Panc1 (cell line): ENCODE measurements at regions not wholly inside any gene's neighbourhood (a gene's known extent, or its start where the extent isn't known, plus 50 kb on each side); places are given as distances from the start of the nearest gene placed in this dataset.

Source experiments
- ATAC-seq: fragments of 200-7000 bp; cut with Tn5 transposase; 2 replicates; pipeline ENCODE4 v1.9.1; 2020; ENCODE audit warnings: mild to moderate bottlenecking, moderate library complexity
- BruUV-seq: library from RNA; stranded (reverse); fragments of 400-500 nt; replicated peaks from 2 replicates; lab custom pipeline; 2021; lab: Mats Ljungman, UMichigan
- CTCF ChIA-PET: fragments of 300-600 bp; sonication (Branson Sonifier 250); formaldehyde crosslinking; loops from one replicate; lab custom pipeline; 2022; ENCODE audit warnings: antibody characterized with exemption; lab: Charles Lee
- POLR2A ChIA-PET: fragments of 300-600 bp; sonication (Branson Sonifier 250); formaldehyde crosslinking; loops from one replicate; lab custom pipeline; 2022; ENCODE audit warnings: antibody characterized with exemption; lab: Charles Lee
- DNase-seq: peaks from one replicate; pipeline ENCODE4 v3.0.0-alpha.2; 2010; ENCODE audit warnings: low read depth, low spot score
- H3K27ac ChIP-seq: 2 replicates; pipeline ENCODE4 v1.5.1; 2011; ENCODE audit warnings: mild to moderate bottlenecking, low read length, inconsistent platforms
- H3K27me3 ChIP-seq: fragments of 200-500 bp; sonication (Bioruptor generic); 2 replicates; pipeline ENCODE4 v1.6.0; 2014; ENCODE audit warnings: low read length, inconsistent platforms; ENCODE audit not compliant: control insufficient read depth, insufficient read depth
- H3K36me3 ChIP-seq: fragments of 200-500 bp; sonication (Bioruptor generic); 2 replicates; pipeline ENCODE4 v1.5.1; 2014; ENCODE audit warnings: inconsistent platforms, mild to moderate bottlenecking, low read length, moderate library complexity; ENCODE audit not compliant: control insufficient read depth, insufficient read depth
- H3K4me1 ChIP-seq: 2 replicates; pipeline ENCODE4 v1.5.1; 2011; ENCODE audit warnings: inconsistent platforms, mild to moderate bottlenecking, low read length, moderate library complexity; ENCODE audit not compliant: control insufficient read depth, insufficient read depth
- H3K4me3 ChIP-seq, 2 experiments: 2 replicates each; pipeline ENCODE4 v1.5.1; 2011 to 2012; ENCODE audit warnings: low read depth in 2 of 2, low read length in 2 of 2, mild to moderate bottlenecking in 2 of 2, inconsistent platforms in 1 of 2, moderate library complexity in 1 of 2
- H3K9me3 ChIP-seq: fragments of 200-500 bp; sonication (Bioruptor generic); 2 replicates; pipeline ENCODE4 v1.5.1; 2014; ENCODE audit warnings: low read depth, mild to moderate bottlenecking, inconsistent platforms, low read length, moderate library complexity; ENCODE audit not compliant: control insufficient read depth, insufficient read depth
- POLR2AphosphoS5 ChIP-seq: IDR thresholded peaks from 2 replicates; pipeline ENCODE4 v1.6.1; 2012; ENCODE audit warnings: mild to moderate bottlenecking, low read depth, low read length, moderate library complexity
- SIN3A ChIP-seq: IDR thresholded peaks from 2 replicates; pipeline ENCODE4 v1.6.1; 2012; ENCODE audit warnings: low read depth, mild to moderate bottlenecking, low read length, moderate library complexity, borderline replicate concordance; ENCODE audit not compliant: insufficient read depth
- TCF7L2 ChIP-seq: IDR thresholded peaks from 2 replicates; pipeline ENCODE4 v1.6.1; 2011; ENCODE audit warnings: mild to moderate bottlenecking, low read depth, low read length, inconsistent platforms
- in situ Hi-C: cut with HindIII; loops from 2 replicates; pipeline ENCODE4 v1.10.0; 2016; ENCODE audit warnings: low sequenced_read_pairs, low pct_unique_long_range_greater_than_20kb
- intact Hi-C: fragments of 100-400 bp; cut with micrococcal nuclease; formaldehyde crosslinking; loops from one replicate; pipeline ENCODE4 v1.10.0; 2022; ENCODE audit not compliant: unreplicated experiment
- TF ChIP-seq, protein P1 (sequence below), 2 experiments: IDR thresholded peaks; 2 replicates each; pipeline ENCODE4 v1.6.1; 2011 to 2012; ENCODE audit warnings: low read depth in 2 of 2, control low read depth in 1 of 2, low read length in 1 of 2, mild to moderate bottlenecking in 1 of 2, moderate library complexity in 1 of 2; ENCODE audit not compliant: insufficient read depth in 1 of 2
- TF ChIP-seq, protein P2 (sequence below): fragments of 450-650 bp; IDR thresholded peaks from 2 replicates; pipeline ENCODE4 v1.5.1; 2017; ENCODE audit warnings: mild to moderate bottlenecking

DNA sequence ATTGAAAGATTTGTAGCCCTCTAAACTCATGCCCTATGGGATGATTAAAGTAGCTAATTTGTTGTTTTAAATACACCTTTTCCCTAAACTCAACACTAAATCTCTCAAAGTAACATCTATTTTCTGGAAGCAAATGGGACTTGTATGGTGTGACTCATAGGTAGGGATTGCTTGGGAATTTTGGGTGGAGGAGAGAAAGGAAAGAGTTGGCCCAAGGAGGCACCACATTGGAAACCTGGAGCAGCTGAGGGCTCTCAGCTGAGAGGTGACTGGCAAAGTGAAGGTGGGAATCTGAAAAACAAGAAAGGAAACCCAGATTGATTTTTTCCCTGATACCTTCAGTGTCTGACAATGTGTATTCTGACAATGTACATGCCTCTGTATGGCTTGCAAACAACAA lies 114.8 kb upstream of the PRICKLE1 start:
- Histone ChIP-seq H3K4me3 (no peak overlapping the region), H3K4me1 (peaks cover 9% of the 10 kb centered on the region; the same call in 1 of the 2 replicates), H3K36me3 (no peaks in the 10 kb centered on the region), H3K27me3 (no peaks in the 10 kb centered on the region), H3K9me3 (no peaks in the 10 kb centered on the region), H3K27ac (no peak overlapping the region; the same call in 1 of the 2 replicates)
- in situ Hi-C loops: no loop called here
- CTCF ChIA-PET: no interaction called here
- TF ChIP-seq SIN3A: no peak
- TF ChIP-seq TCF7L2: no peak
- TF ChIP-seq, protein P1, sequence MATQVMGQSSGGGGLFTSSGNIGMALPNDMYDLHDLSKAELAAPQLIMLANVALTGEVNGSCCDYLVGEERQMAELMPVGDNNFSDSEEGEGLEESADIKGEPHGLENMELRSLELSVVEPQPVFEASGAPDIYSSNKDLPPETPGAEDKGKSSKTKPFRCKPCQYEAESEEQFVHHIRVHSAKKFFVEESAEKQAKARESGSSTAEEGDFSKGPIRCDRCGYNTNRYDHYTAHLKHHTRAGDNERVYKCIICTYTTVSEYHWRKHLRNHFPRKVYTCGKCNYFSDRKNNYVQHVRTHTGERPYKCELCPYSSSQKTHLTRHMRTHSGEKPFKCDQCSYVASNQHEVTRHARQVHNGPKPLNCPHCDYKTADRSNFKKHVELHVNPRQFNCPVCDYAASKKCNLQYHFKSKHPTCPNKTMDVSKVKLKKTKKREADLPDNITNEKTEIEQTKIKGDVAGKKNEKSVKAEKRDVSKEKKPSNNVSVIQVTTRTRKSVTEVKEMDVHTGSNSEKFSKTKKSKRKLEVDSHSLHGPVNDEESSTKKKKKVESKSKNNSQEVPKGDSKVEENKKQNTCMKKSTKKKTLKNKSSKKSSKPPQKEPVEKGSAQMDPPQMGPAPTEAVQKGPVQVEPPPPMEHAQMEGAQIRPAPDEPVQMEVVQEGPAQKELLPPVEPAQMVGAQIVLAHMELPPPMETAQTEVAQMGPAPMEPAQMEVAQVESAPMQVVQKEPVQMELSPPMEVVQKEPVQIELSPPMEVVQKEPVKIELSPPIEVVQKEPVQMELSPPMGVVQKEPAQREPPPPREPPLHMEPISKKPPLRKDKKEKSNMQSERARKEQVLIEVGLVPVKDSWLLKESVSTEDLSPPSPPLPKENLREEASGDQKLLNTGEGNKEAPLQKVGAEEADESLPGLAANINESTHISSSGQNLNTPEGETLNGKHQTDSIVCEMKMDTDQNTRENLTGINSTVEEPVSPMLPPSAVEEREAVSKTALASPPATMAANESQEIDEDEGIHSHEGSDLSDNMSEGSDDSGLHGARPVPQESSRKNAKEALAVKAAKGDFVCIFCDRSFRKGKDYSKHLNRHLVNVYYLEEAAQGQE (IDR thresholded peaks at IDR 0.05; ENCODE audit: insufficient read depth in 1 of 2, low read depth in 2 of 2, low read length in 1 of 2): no peak
- no peak for TF ChIP-seq POLR2AphosphoS5
- TF ChIP-seq, protein P2, sequence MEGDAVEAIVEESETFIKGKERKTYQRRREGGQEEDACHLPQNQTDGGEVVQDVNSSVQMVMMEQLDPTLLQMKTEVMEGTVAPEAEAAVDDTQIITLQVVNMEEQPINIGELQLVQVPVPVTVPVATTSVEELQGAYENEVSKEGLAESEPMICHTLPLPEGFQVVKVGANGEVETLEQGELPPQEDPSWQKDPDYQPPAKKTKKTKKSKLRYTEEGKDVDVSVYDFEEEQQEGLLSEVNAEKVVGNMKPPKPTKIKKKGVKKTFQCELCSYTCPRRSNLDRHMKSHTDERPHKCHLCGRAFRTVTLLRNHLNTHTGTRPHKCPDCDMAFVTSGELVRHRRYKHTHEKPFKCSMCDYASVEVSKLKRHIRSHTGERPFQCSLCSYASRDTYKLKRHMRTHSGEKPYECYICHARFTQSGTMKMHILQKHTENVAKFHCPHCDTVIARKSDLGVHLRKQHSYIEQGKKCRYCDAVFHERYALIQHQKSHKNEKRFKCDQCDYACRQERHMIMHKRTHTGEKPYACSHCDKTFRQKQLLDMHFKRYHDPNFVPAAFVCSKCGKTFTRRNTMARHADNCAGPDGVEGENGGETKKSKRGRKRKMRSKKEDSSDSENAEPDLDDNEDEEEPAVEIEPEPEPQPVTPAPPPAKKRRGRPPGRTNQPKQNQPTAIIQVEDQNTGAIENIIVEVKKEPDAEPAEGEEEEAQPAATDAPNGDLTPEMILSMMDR: no peak
- no TSS peak for BruUV-seq
- intact Hi-C loops: no loop called here
- DNase-seq: no peak
- no peak for ATAC-seq
- POLR2A ChIA-PET: no interaction called here

DNA sequence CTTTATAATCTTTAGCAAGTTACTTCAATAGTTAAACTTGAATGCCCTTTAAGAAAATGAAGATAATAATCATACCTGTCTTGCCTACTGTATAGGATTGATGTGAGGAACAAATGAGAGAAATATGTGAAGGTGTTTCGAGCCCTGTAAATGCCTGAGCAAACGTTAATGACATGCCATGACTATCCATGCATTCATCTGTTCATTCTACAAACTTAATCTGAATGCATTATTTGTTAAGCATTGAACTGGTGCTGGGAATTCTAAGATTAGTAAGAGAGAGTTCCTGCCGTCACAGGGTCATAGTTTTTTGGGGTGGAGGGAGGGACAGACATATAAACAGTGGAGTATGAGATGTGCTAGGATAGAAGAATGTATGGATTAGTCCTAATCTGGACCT lies 111.5 kb upstream of the PRICKLE1 start:
- ChIA-PET CTCF (interaction anchor here (0.6 kb wide), 1 partner anchor 206 kb away, joined by 5 read pairs; no protein-coding TSS in a partner anchor), POLR2A (no interaction called here)
- BruUV-seq: no TSS peak
- DNase-seq: no peak
- Histone ChIP-seq H3K9me3 (no peaks in the 10 kb centered on the region), H3K27me3 (no peaks in the 10 kb centered on the region), H3K27ac (no peak overlapping the region), H3K36me3 (no peaks in the 10 kb centered on the region), H3K4me1 (peaks cover 2% of the 10 kb centered on the region; the same call in 1 of the 2 replicates), H3K4me3 (no peak overlapping the region)
- intact Hi-C loops (no loop called here), in situ Hi-C loops (no loop called here)
- no peak for TF ChIP-seq TCF7L2
- TF ChIP-seq SIN3A: no peak
- TF ChIP-seq, protein P1 (IDR thresholded peaks at IDR 0.05; ENCODE audit: insufficient read depth in 1 of 2, low read depth in 2 of 2, low read length in 1 of 2): no peak
- TF ChIP-seq POLR2AphosphoS5: no peak
- TF ChIP-seq, protein P2: no peak
- ATAC-seq: no peak
